Stomach (tissue), 4 donors: ENCODE measurements at regions not wholly inside any gene's neighbourhood (a gene's known extent, or its start where the extent isn't known, plus 50 kb on each side); places are given as distances from the start of the nearest gene placed in this dataset.

Experiments used
- CTCF ChIP-seq, 7 experiments: fragments of 450-650 bp in 4 of 7; fragments of 200-600 bp in 3 of 7; sonication (generic) in 3 of 7; IDR thresholded peaks; one replicate each; pipeline ENCODE4 v1.5.1; 2016 to 2019; ENCODE audit warnings: antibody characterized with exemption in 7 of 7, control low read depth in 2 of 7, mild to moderate bottlenecking in 1 of 7
- POLR2A ChIP-seq, 4 donors: fragments of 450-650 bp; IDR thresholded peaks; one replicate each; pipeline ENCODE4 v1.6.1; 2016; ENCODE audit warnings: antibody characterized with exemption in 4 of 4, control low read depth in 2 of 4, mild to moderate bottlenecking in 1 of 4, moderate library complexity in 1 of 4

GRCh38 chr14:38135106-38135867 is 72.4 kb upstream of the SSTR1 start:
- no peak for TF ChIP-seq POLR2A (IDR thresholded peaks at IDR 0.05)
- no peak for TF ChIP-seq CTCF (IDR thresholded peaks at IDR 0.05)
